Transverse colon (tissue), 4 donors: ENCODE measurements at regions not wholly inside any gene's neighbourhood (a gene's known extent, or its start where the extent isn't known, plus 50 kb on each side); places are given as distances from the start of the nearest gene placed in this dataset.
"Not testable (repeated sequence)": the region's sequence is repeated elsewhere in the genome, so short reads cannot be mapped to it uniquely, and the experiment has no call there.

Experiments
- DNase-seq: peaks from one replicate; pipeline ENCODE4 v3.0.0-alpha.2; 2019
- H3K27ac ChIP-seq, 4 donors: fragments of 200-600 bp; sonication (generic); 2 replicates each; pipeline ENCODE4 v1.5.1; 2016 to 2018; ENCODE audit warnings: inconsistent platforms in 4 of 4
- H3K27me3 ChIP-seq: fragments of 200-600 bp; sonication (generic); 2 replicates; pipeline ENCODE4 v1.5.1; 2017; ENCODE audit warnings: inconsistent platforms
- H3K36me3 ChIP-seq, 4 donors: fragments of 200-600 bp; sonication (generic); 2 replicates each; pipeline ENCODE4 v1.5.1; 2017 to 2019; ENCODE audit warnings: inconsistent platforms in 4 of 4
- H3K4me1 ChIP-seq, 4 donors: fragments of 200-600 bp; sonication (generic); 2 replicates each; pipeline ENCODE4 v1.5.1; 2017 to 2020; ENCODE audit warnings: inconsistent platforms in 4 of 4
- H3K4me3 ChIP-seq, 4 donors: fragments of 200-600 bp; sonication (generic); 1 replicate in 1 of 4; 2 replicates in 3 of 4; pipeline versions ENCODE4 v1.5.1 to v1.6.1; 2017 to 2019; ENCODE audit warnings: inconsistent platforms in 4 of 4
- H3K9me3 ChIP-seq, 2 donors: fragments of 200-600 bp; sonication (generic); 2 replicates each; pipeline ENCODE4 v1.5.1; 2017 to 2019; ENCODE audit warnings: inconsistent platforms in 2 of 2
- CTCF ChIP-seq, 5 experiments: fragments of 200-600 bp in 3 of 5; fragments of 450-650 bp in 2 of 5; sonication (generic) in 3 of 5; IDR thresholded peaks; 1 replicate in 2 of 5; 2 replicates in 3 of 5; pipeline ENCODE4 v1.5.1; 2016 to 2017; ENCODE audit warnings: antibody characterized with exemption in 5 of 5, inconsistent platforms in 3 of 5, mild to moderate bottlenecking in 2 of 5, moderate library complexity in 1 of 5
- EP300 ChIP-seq: sonication (generic); formaldehyde crosslinking; IDR thresholded peaks from one replicate; pipeline ENCODE4 v1.6.1; 2017; ENCODE audit warnings: antibody characterized with exemption, low read depth
- POLR2A ChIP-seq: fragments of 450-650 bp; IDR thresholded peaks from one replicate; pipeline ENCODE4 v1.6.1; 2016; ENCODE audit warnings: antibody characterized with exemption, mild to moderate bottlenecking, moderate library complexity
- POLR2AphosphoS5 ChIP-seq, 3 donors: sonication (generic); formaldehyde crosslinking; IDR thresholded peaks; one replicate each; pipeline ENCODE4 v1.6.1; 2016; ENCODE audit warnings: antibody characterized with exemption in 3 of 3
- WGBS, 2 donors: methylation state at CpG; one replicate each; pipeline ENCODE4 v1.1.5; 2018; ENCODE audit warnings: low coverage in 1 of 2; 5-methylcytosine and 5-hydroxymethylcytosine counted together
- in situ Hi-C, 4 donors: fragments of 200-750 bp; cut with MboI; loops; one replicate each; pipeline versions ENCODE4 v1.15.0 to v1.15.1; 2017; ENCODE audit warnings: low sequenced_read_pairs in 3 of 4, low pct_ligation_motif_present in 1 of 4, low pct_unique_long_range_greater_than_20kb in 1 of 4
- intact Hi-C: fragments of 100-400 bp; cut with DNase I; formaldehyde crosslinking; loops from one replicate; pipeline ENCODE4 v1.15.1; 2023; ENCODE audit warnings: low total_unique reads

- DNase-seq, result no peak
- no peak overlapping the region for H3K27ac ChIP-seq
- no peaks in the 10 kb centered on the region for H3K36me3 ChIP-seq
- in situ Hi-C loops, result loop anchor here in 1 of 4 donors (25.0 kb wide), 1 partner anchor 87 kb away; no protein-coding TSS in a partner anchor
- no peak overlapping the region for H3K4me3 ChIP-seq
- H3K4me1 ChIP-seq, result no peaks in the 10 kb centered on the region
- intact Hi-C loops, result no loop called here
- 33% methylated on average over 2 of the region's 2 CpGs; no CpG with 5 or more reads in 1 of the 2 donors for WGBS, 2 donors
- no peaks in the 10 kb centered on the region for H3K9me3 ChIP-seq
- H3K27me3 ChIP-seq, result no peaks in the 10 kb centered on the region
- no peak for TF ChIP-seq EP300
- TF ChIP-seq POLR2A, result no peak
- TF ChIP-seq POLR2AphosphoS5 (IDR thresholded peaks at IDR 0.05), result no peak
- TF ChIP-seq CTCF (IDR thresholded peaks at IDR 0.05), result no peak
These were observed 119.0 kb upstream of the OR13H1 start for GRCh38 chrX:131424895-131425294.

GRCh38 chrX:131430465-131430864 lies 113.4 kb upstream of the OR13H1 start:
- intact Hi-C loops, result not testable (repeated sequence)
- WGBS, 2 donors, result 76 to 100% methylated on average over 1 of the region's 1 CpG

GRCh38 chrX:131441033-131441432 lies 102.8 kb upstream of the OR13H1 start:
- Histone ChIP-seq H3K4me3 (no peak overlapping the region), H3K27ac (no peak overlapping the region), H3K9me3 (no peaks in the 10 kb centered on the region), H3K4me1 (no peaks in the 10 kb centered on the region), H3K27me3 (no peaks in the 10 kb centered on the region), H3K36me3 (no peaks in the 10 kb centered on the region)
- in situ Hi-C loops, result no loop called here
- WGBS, 2 donors, result 53 to 59% methylated on average over 2 of the region's 2 CpGs
- intact Hi-C loops, result no loop called here
- TF ChIP-seq POLR2A (no peak), EP300 (no peak), CTCF (IDR thresholded peaks at IDR 0.05) (no peak)
- DNase-seq, result no peak

More at GRCh38 chrX:131430465-131430864, 113.4 kb upstream of the OR13H1 start:
- in situ Hi-C loops, H3K4me1 ChIP-seq, H3K27ac ChIP-seq, H3K36me3 ChIP-seq, H3K4me3 ChIP-seq, H3K9me3 ChIP-seq, DNase-seq, H3K27me3 ChIP-seq: not testable (repeated sequence)

GRCh38 chrX:131445955-131446354 lies 97.9 kb upstream of the OR13H1 start:
- no peak for TF ChIP-seq CTCF (IDR thresholded peaks at IDR 0.05)
- TF ChIP-seq EP300, result no peak
- no peak for TF ChIP-seq POLR2A
- no peak for TF ChIP-seq POLR2AphosphoS5 (IDR thresholded peaks at IDR 0.05)
- Histone ChIP-seq H3K27ac (no peak overlapping the region), H3K4me1 (no peaks in the 10 kb centered on the region), H3K4me3 (no peak overlapping the region), H3K36me3 (no peaks in the 10 kb centered on the region), H3K9me3 (no peaks in the 10 kb centered on the region), H3K27me3 (no peaks in the 10 kb centered on the region)
- in situ Hi-C loops (no loop called here), intact Hi-C loops (no loop called here)
- no peak for DNase-seq
- 76% methylated on average over 2 of the region's 2 CpGs; no CpG with 5 or more reads in 1 of the 2 donors for WGBS, 2 donors

GRCh38 chrX:131461855-131462254 lies 82.0 kb upstream of the OR13H1 start:
- H3K36me3 ChIP-seq, H3K4me3 ChIP-seq, H3K9me3 ChIP-seq, H3K4me1 ChIP-seq, H3K27ac ChIP-seq, DNase-seq, H3K27me3 ChIP-seq, in situ Hi-C loops, intact Hi-C loops: not testable (repeated sequence)
- WGBS, 2 donors, result 76% methylated on average over 3 of the region's 10 CpGs; no CpG with 5 or more reads in 1 of the 2 donors

- H3K27ac ChIP-seq, intact Hi-C loops, H3K36me3 ChIP-seq, H3K27me3 ChIP-seq, H3K4me1 ChIP-seq, H3K9me3 ChIP-seq, DNase-seq, H3K4me3 ChIP-seq, in situ Hi-C loops: not testable (repeated sequence)
- 73% methylated on average over 1 of the region's 1 CpG; no CpG with 5 or more reads in 1 of the 2 donors for WGBS, 2 donors
These were observed 70.1 kb upstream of the OR13H1 start for GRCh38 chrX:131473809-131474208.
